ENCODE measurements at regions not wholly inside any gene's neighbourhood (a gene's known extent, or its start where the extent isn't known, plus 50 kb on each side); places are given as distances from the start of the nearest gene placed in this dataset.

- Histone ChIP-seq H3K27me3 (ENCODE audit: insufficient read depth, low read length, poor library complexity) (no peaks in the 10 kb centered on the region), H3K9ac (ENCODE audit: low read depth, low read length) (no peak overlapping the region), H3K79me2 (ENCODE audit: insufficient read depth, low read length) (no peaks in the 10 kb centered on the region), H3K27ac (ENCODE audit: low read length) (no peak overlapping the region), H4K20me1 (ENCODE audit: insufficient read depth, low read length) (peaks cover 47% of the 10 kb centered on the region), H3K4me1 (ENCODE audit: insufficient read depth, low read length) (no peaks in the 10 kb centered on the region), H3K4me2 (ENCODE audit: insufficient read depth, low read length) (no peak overlapping the region), H2AFZ (ENCODE audit: low read depth, low read length) (no peak overlapping the region), H3K4me3 (ENCODE audit: low read depth in 1 of 2, low read length in 2 of 2) (no peak overlapping the region), H3K9me3 (ENCODE audit: insufficient read depth, low read length, severe bottlenecking) (no peaks in the 10 kb centered on the region), H3K36me3 (ENCODE audit: insufficient read depth, low read length) (peaks cover 52% of the 10 kb centered on the region)
- DNase-seq = no peak
- TF ChIP-seq EZH2 (IDR thresholded peaks at IDR 0.05; ENCODE audit: borderline replicate concordance, low read depth, low read length, severe bottlenecking) = no peak
- no peak for TF ChIP-seq CTCF (IDR thresholded peaks at IDR 0.05; ENCODE audit: borderline replicate concordance, extremely low read depth, low read length, poor library complexity, severe bottlenecking)
- no peak for ATAC-seq (ENCODE audit: insufficient read depth, low read depth)
Observed at GRCh38 chr12:124390442-124391097, 95.7 kb downstream of the RFLNA start.

DNA sequence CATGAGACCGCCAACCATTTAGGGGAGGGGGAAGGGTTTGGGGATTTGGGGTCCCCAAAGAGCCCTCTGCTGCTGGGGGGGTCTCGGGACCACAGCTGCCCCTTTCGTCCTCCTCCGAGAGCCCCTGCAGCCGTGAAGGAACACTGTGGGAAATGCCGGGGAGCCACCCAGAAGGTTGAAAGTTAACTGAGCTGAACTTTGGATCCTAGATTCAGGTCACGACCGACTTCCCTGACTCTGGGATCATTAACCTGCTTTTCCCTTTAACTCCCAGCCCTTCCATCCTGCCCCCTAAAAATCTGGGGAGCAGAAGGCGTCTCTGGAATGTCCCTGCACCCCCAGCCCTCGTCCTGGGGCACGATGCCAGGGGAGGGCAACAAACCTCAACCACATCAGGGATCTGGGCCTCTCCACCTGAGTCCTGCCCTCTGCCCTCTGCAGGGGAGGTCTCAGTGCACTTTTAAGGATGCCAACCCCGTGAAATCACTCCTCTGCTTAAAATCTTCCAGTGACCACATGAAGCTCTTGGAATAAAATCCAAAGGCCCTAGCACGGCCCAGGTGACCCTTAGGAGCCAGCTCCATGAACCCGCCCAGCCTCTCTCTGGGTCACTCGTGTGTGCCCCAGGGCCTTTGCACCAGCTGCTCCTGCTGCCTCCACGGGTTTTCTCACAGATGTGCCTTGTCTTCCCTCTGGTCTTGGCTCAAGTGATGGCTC is 95.0 kb downstream of the RFLNA start:
- no peaks in the 10 kb centered on the region for H3K9me3 ChIP-seq (ENCODE audit: insufficient read depth, low read length, severe bottlenecking)
- no peak overlapping the region for H3K4me3 ChIP-seq (ENCODE audit: low read depth in 1 of 2, low read length in 2 of 2)
- ATAC-seq (ENCODE audit: insufficient read depth, low read depth) (no peak), DNase-seq (no peak)
- H3K79me2 ChIP-seq (ENCODE audit: insufficient read depth, low read length) = no peaks in the 10 kb centered on the region
- H3K4me2 ChIP-seq (ENCODE audit: insufficient read depth, low read length) = no peak overlapping the region
- H4K20me1 ChIP-seq (ENCODE audit: insufficient read depth, low read length) = peaks cover 43% of the 10 kb centered on the region
- TF ChIP-seq CTCF (IDR thresholded peaks at IDR 0.05; ENCODE audit: borderline replicate concordance, extremely low read depth, low read length, poor library complexity, severe bottlenecking) (no peak), EZH2 (IDR thresholded peaks at IDR 0.05; ENCODE audit: borderline replicate concordance, low read depth, low read length, severe bottlenecking) (no peak)
- H2AFZ ChIP-seq (ENCODE audit: low read depth, low read length) = no peak overlapping the region
- peaks cover 52% of the 10 kb centered on the region for H3K36me3 ChIP-seq (ENCODE audit: insufficient read depth, low read length)
- H3K27ac ChIP-seq (ENCODE audit: low read length) = no peak overlapping the region
- H3K27me3 ChIP-seq (ENCODE audit: insufficient read depth, low read length, poor library complexity) = no peaks in the 10 kb centered on the region
- H3K4me1 ChIP-seq (ENCODE audit: insufficient read depth, low read length) = no peaks in the 10 kb centered on the region
- no peak overlapping the region for H3K9ac ChIP-seq (ENCODE audit: low read depth, low read length)

DNA sequence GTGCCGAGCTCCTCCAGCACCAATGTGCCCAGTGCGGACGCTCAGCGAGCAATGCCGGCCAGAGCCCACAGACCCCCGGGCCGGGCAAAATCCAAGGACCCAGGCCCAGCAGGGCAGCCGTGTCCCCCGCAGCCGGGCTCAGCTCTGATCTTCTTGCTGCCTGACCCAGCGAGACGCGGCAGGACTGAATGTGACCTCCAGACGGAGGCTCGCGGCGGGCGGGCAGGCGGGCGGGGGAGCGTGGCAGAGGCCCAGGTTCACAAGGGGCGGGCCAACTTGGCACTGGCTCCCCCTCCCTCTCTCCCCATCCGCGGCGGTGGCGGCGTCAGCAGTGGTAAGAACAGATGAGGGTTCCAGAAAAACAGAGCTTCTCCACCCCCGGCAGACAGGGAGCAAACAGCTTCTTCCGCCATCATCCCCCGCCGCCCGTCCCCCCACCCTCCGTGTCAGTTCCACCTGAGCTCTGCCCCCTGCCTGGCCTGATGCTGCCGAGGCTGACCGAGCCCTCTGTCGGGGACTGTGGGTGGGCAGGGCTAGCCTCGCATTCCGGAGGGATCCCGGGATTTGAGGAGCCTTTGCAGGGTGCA is 94.3 kb downstream of the RFLNA start:
- peaks cover 52% of the 10 kb centered on the region for H3K36me3 ChIP-seq (ENCODE audit: insufficient read depth, low read length)
- TF ChIP-seq EZH2 (IDR thresholded peaks at IDR 0.05; ENCODE audit: borderline replicate concordance, low read depth, low read length, severe bottlenecking) = no peak
- no peak for TF ChIP-seq CTCF (IDR thresholded peaks at IDR 0.05; ENCODE audit: borderline replicate concordance, extremely low read depth, low read length, poor library complexity, severe bottlenecking)
- H3K4me2 ChIP-seq (ENCODE audit: insufficient read depth, low read length) = no peak overlapping the region
- peaks cover 43% of the 10 kb centered on the region for H4K20me1 ChIP-seq (ENCODE audit: insufficient read depth, low read length)
- H3K4me1 ChIP-seq (ENCODE audit: insufficient read depth, low read length) = no peaks in the 10 kb centered on the region
- no peaks in the 10 kb centered on the region for H3K27me3 ChIP-seq (ENCODE audit: insufficient read depth, low read length, poor library complexity)
- H2AFZ ChIP-seq (ENCODE audit: low read depth, low read length) = no peak overlapping the region
- no peak overlapping the region for H3K9ac ChIP-seq (ENCODE audit: low read depth, low read length)
- no peak overlapping the region for H3K27ac ChIP-seq (ENCODE audit: low read length)
- DNase-seq (no peak), ATAC-seq (ENCODE audit: insufficient read depth, low read depth) (no peak)
- no peaks in the 10 kb centered on the region for H3K79me2 ChIP-seq (ENCODE audit: insufficient read depth, low read length)
- H3K4me3 ChIP-seq (ENCODE audit: low read depth in 1 of 2, low read length in 2 of 2) = no peak overlapping the region
- H3K9me3 ChIP-seq (ENCODE audit: insufficient read depth, low read length, severe bottlenecking) = no peaks in the 10 kb centered on the region
